Loucy (cell line): ENCODE measurements at regions not wholly inside any gene's neighbourhood (a gene's known extent, or its start where the extent isn't known, plus 50 kb on each side); places are given as distances from the start of the nearest gene placed in this dataset.
"Not testable (repeated sequence)": the region's sequence is repeated elsewhere in the genome, so short reads cannot be mapped to it uniquely, and the experiment has no call there.

Source experiments
- H2AFZ ChIP-seq: fragments of 200-600 bp; sonication (generic); 2 replicates; pipeline ENCODE4 v1.6.0; 2016; ENCODE audit warnings: antibody characterized with exemption, mild to moderate bottlenecking, low read length, moderate library complexity
- H3F3A ChIP-seq: fragments of 200-600 bp; 2 replicates; pipeline ENCODE4 v1.6.0; 2016; ENCODE audit warnings: antibody characterized with exemption, low read depth, mild to moderate bottlenecking
- H3K27me3 ChIP-seq: fragments of 200-600 bp; sonication (generic); 2 replicates; pipeline ENCODE4 v1.6.1; 2014; ENCODE audit warnings: low read length, mild to moderate bottlenecking; ENCODE audit not compliant: insufficient read depth, poor library complexity, severe bottlenecking
- H3K36me3 ChIP-seq: fragments of 200-600 bp; sonication (generic); 2 replicates; pipeline ENCODE4 v1.6.1; 2016; ENCODE audit warnings: low read length; ENCODE audit not compliant: insufficient read depth
- H3K4me1 ChIP-seq: fragments of 200-600 bp; sonication (generic); 2 replicates; pipeline ENCODE4 v1.5.1; 2014; ENCODE audit warnings: low read length, mild to moderate bottlenecking; ENCODE audit not compliant: insufficient read depth, poor library complexity, severe bottlenecking
- H3K4me2 ChIP-seq: fragments of 200-600 bp; sonication (generic); 2 replicates; pipeline ENCODE4 v1.6.0; 2014; ENCODE audit warnings: antibody characterized with exemption, low read length, low read depth, mild to moderate bottlenecking; ENCODE audit not compliant: poor library complexity, severe bottlenecking
- H3K4me3 ChIP-seq: fragments of 200-600 bp; sonication (generic); 2 replicates; pipeline ENCODE4 v1.5.1; 2014; ENCODE audit warnings: low read length, mild to moderate bottlenecking, mixed read lengths; ENCODE audit not compliant: poor library complexity, severe bottlenecking
- H3K79me2 ChIP-seq: fragments of 200-600 bp; sonication (generic); 2 replicates; pipeline ENCODE4 v1.6.1; 2014; ENCODE audit warnings: low read length; ENCODE audit not compliant: insufficient read depth
- H3K9ac ChIP-seq: fragments of 200-600 bp; sonication (generic); 2 replicates; pipeline ENCODE4 v1.6.0; 2014; ENCODE audit warnings: mild to moderate bottlenecking, low read depth, low read length, moderate library complexity; ENCODE audit not compliant: poor library complexity, severe bottlenecking
- H3K9me2 ChIP-seq: fragments of 200-600 bp; sonication (generic); replicated peaks from 2 replicates; pipeline ENCODE4 v1.6.1; 2016; ENCODE audit warnings: low read depth, low read length, mixed read lengths
- H3K9me3 ChIP-seq: fragments of 200-600 bp; sonication (generic); 2 replicates; pipeline ENCODE4 v1.6.1; 2014; ENCODE audit warnings: mild to moderate bottlenecking, antibody characterized with exemption, low read length, low read depth; ENCODE audit not compliant: insufficient read depth
- H4K20me1 ChIP-seq: fragments of 200-600 bp; sonication (generic); 2 replicates; pipeline ENCODE4 v1.6.0; 2014; ENCODE audit warnings: antibody characterized with exemption, low read length, mild to moderate bottlenecking; ENCODE audit not compliant: insufficient read depth, poor library complexity, severe bottlenecking
- CTCF ChIP-seq: fragments of 200-600 bp; sonication (generic); conservative IDR thresholded peaks from 2 replicates; pipeline ENCODE4 v1.5.1; 2014; ENCODE audit warnings: mild to moderate bottlenecking, antibody characterized with exemption, low read length
- EZH2phosphoT487 ChIP-seq: fragments of 200-600 bp; IDR thresholded peaks from 2 replicates; pipeline ENCODE4 v1.6.1; 2018; ENCODE audit warnings: antibody characterized with exemption, mild to moderate bottlenecking, moderate library complexity, borderline replicate concordance

DNA sequence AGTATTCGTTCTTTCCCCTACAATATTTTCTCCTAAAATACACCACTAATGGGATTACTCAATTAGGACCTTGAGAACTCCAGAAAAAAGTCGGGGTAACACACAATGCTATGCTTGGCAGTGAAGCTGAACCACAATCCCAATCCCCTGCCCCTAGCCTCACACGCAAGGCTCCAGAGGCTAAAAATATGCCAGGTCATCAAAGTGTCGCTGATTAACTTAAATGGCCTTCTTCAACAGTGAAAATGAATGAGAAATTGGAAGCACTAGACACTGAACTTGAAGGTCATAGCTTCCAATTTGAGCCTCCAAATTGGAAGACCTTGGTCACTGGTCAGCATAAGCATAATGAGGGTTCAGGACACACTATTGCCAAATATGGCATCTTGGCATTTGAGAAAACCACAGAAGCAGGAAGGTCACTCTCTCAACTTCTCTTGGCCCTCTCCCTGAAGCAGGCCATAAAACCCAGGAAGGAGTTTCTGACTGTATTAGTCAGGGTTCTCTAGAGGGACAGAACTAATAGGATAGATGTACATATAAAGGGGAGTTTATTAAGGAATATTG is 86.0 kb upstream of the SATB2 start:
- TF ChIP-seq EZH2phosphoT487 (no peak), CTCF (no peak)
- H3K4me3 ChIP-seq: no peak overlapping the region
- no peaks in the 10 kb centered on the region for H3K27me3 ChIP-seq
- no peaks in the 10 kb centered on the region for H3K9me3 ChIP-seq
- H3F3A ChIP-seq: no peaks in the 10 kb centered on the region
- H3K36me3 ChIP-seq: no peaks in the 10 kb centered on the region
- H3K9ac ChIP-seq: no peak overlapping the region
- H3K9me2 ChIP-seq: no peaks in the 10 kb centered on the region
- H4K20me1 ChIP-seq: no peaks in the 10 kb centered on the region
- H3K4me2 ChIP-seq: no peak overlapping the region
- no peak overlapping the region for H2AFZ ChIP-seq
- no peaks in the 10 kb centered on the region for H3K79me2 ChIP-seq
- H3K4me1 ChIP-seq: no peaks in the 10 kb centered on the region

DNA sequence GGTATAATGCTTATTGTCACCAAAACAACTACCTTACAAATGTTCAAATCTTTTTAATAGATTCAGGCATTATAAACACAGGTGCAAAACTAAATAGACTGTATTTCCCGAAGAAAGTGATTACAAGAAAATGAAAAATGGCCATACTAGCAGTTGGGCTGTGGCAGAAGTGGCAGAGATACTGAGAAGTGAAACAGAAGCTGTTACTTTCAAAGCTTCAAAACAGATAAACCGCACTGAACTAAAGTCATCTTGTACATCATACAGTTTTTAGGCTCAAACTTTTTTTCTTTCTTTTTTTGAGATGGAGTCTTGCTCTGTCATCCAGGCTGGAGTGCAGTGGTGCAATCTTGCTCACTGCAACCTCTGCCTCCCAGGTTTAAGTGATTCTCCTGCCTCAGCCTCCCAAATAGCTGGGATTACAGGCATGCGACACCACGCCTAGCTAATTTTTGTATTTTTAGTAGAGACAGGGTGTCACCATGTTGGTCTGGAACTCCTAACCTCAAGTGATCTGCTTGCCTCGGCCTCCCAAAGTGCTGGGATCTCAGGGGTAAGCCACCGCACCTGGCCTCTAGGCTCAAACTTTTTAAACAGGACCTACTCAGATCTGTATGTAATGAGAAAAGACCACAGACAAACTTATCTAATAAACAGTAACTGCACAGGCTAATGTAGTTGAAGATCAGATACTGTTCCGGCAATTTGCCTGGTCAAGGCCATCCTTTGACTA is 77.9 kb upstream of the SATB2 start:
- H3K9ac ChIP-seq: no peak overlapping the region
- H3K4me1 ChIP-seq: no peaks in the 10 kb centered on the region
- no peaks in the 10 kb centered on the region for H3K9me2 ChIP-seq
- no peaks in the 10 kb centered on the region for H3K36me3 ChIP-seq
- no peaks in the 10 kb centered on the region for H4K20me1 ChIP-seq
- TF ChIP-seq EZH2phosphoT487 (no peak), CTCF (no peak)
- H2AFZ ChIP-seq: no peak overlapping the region
- no peak overlapping the region for H3K4me2 ChIP-seq
- H3K79me2 ChIP-seq: no peaks in the 10 kb centered on the region
- H3K27me3 ChIP-seq: no peaks in the 10 kb centered on the region
- no peak overlapping the region for H3K4me3 ChIP-seq
- H3F3A ChIP-seq: no peaks in the 10 kb centered on the region
- H3K9me3 ChIP-seq: no peaks in the 10 kb centered on the region

- H3K9me3 ChIP-seq, H3K4me1 ChIP-seq, H3K4me2 ChIP-seq, H3F3A ChIP-seq, H3K36me3 ChIP-seq, H3K27me3 ChIP-seq, H3K9ac ChIP-seq, H4K20me1 ChIP-seq, H3K79me2 ChIP-seq, H3K9me2 ChIP-seq, H3K4me3 ChIP-seq, H2AFZ ChIP-seq: not testable (repeated sequence)
Observed at GRCh38 chr2:199533873-199534272, 76.1 kb upstream of the SATB2 start.

- H2AFZ ChIP-seq: no peak overlapping the region
- TF ChIP-seq CTCF (no peak), EZH2phosphoT487 (no peak)
- no peaks in the 10 kb centered on the region for H3K4me1 ChIP-seq
- no peak overlapping the region for H3K4me2 ChIP-seq
- H3K9me3 ChIP-seq: no peaks in the 10 kb centered on the region
- no peaks in the 10 kb centered on the region for H3K36me3 ChIP-seq
- H3F3A ChIP-seq: no peaks in the 10 kb centered on the region
- no peaks in the 10 kb centered on the region for H3K9me2 ChIP-seq
- H3K4me3 ChIP-seq: no peak overlapping the region
- no peaks in the 10 kb centered on the region for H3K79me2 ChIP-seq
- no peaks in the 10 kb centered on the region for H3K27me3 ChIP-seq
- no peaks in the 10 kb centered on the region for H4K20me1 ChIP-seq
- no peak overlapping the region for H3K9ac ChIP-seq
Observed at GRCh38 chr2:199527071-199527470, 69.3 kb upstream of the SATB2 start.
